OCI-LY7 (cell line): ENCODE measurements at regions not wholly inside any gene's neighbourhood (a gene's known extent, or its start where the extent isn't known, plus 50 kb on each side); places are given as distances from the start of the nearest gene placed in this dataset.

Experiments used
- BruUV-seq: library from RNA; stranded (reverse); fragments of 400-500 nt; replicated peaks from 2 replicates; lab custom pipeline; 2021; lab: Mats Ljungman, UMichigan
- CTCF ChIA-PET: fragments of 300-600 bp; sonication (Branson Sonifier 250); formaldehyde crosslinking; loops from one replicate; lab custom pipeline; 2022; ENCODE audit warnings: antibody characterized with exemption; ENCODE audit not compliant: unreplicated experiment; lab: Charles Lee
- POLR2A ChIA-PET: fragments of 300-600 bp; sonication (Branson Sonifier 250); formaldehyde crosslinking; loops from one replicate; lab custom pipeline; 2022; ENCODE audit warnings: antibody characterized with exemption; lab: Charles Lee
- DNase-seq: peaks from one replicate; pipeline ENCODE4 v3.0.0-alpha.2; 2015; ENCODE audit warnings: low spot score
- H2AFZ ChIP-seq: fragments of 200-600 bp; sonication (generic), shearing (Covaris generic); 2 replicates; pipeline ENCODE4 v1.6.1; 2014; ENCODE audit warnings: mild to moderate bottlenecking, antibody characterized with exemption, low read length, moderate library complexity
- H3K27ac ChIP-seq: fragments of 200-600 bp; sonication (generic); 2 replicates; pipeline ENCODE4 v1.5.1; 2014; ENCODE audit warnings: mixed run types, low read depth, mild to moderate bottlenecking, moderate library complexity, low read length, inconsistent platforms; ENCODE audit not compliant: poor library complexity, severe bottlenecking
- H3K36me3 ChIP-seq: fragments of 200-600 bp; sonication (generic); 2 replicates; pipeline ENCODE4 v1.6.1; 2014; ENCODE audit warnings: mild to moderate bottlenecking, antibody characterized with exemption, low read length, moderate library complexity, mixed read lengths; ENCODE audit not compliant: insufficient read depth
- H3K4me1 ChIP-seq: fragments of 200-600 bp; sonication (generic); 2 replicates; pipeline ENCODE4 v1.5.1; 2014; ENCODE audit warnings: mild to moderate bottlenecking, low read length; ENCODE audit not compliant: insufficient read depth, poor library complexity, severe bottlenecking
- H3K4me2 ChIP-seq: fragments of 200-600 bp; sonication (generic); 2 replicates; pipeline ENCODE4 v1.6.1; 2014; ENCODE audit warnings: mild to moderate bottlenecking, low read length
- H3K4me3 ChIP-seq: fragments of 200-600 bp; sonication (generic); 2 replicates; pipeline ENCODE4 v1.5.1; 2014; ENCODE audit warnings: mild to moderate bottlenecking, low read depth, low read length; ENCODE audit not compliant: poor library complexity, severe bottlenecking
- H3K79me2 ChIP-seq: fragments of 200-600 bp; sonication (generic); 2 replicates; pipeline ENCODE4 v1.6.1; 2016; ENCODE audit warnings: low read depth, mild to moderate bottlenecking, low read length, moderate library complexity, mixed read lengths; ENCODE audit not compliant: insufficient read depth
- H3K9me2 ChIP-seq: fragments of 200-600 bp; sonication (generic); 2 replicates; pipeline ENCODE4 v1.6.1; 2016; ENCODE audit warnings: mild to moderate bottlenecking, low read length, mixed read lengths; ENCODE audit not compliant: insufficient read depth
- H3K9me3 ChIP-seq: fragments of 200-600 bp; sonication (generic); 2 replicates; pipeline ENCODE4 v1.6.1; 2014; ENCODE audit warnings: mild to moderate bottlenecking, mixed run types, low read length, mixed read lengths
- H4K20me1 ChIP-seq: fragments of 200-600 bp; sonication (generic); 2 replicates; pipeline ENCODE4 v1.6.1; 2014; ENCODE audit warnings: mild to moderate bottlenecking, antibody characterized with exemption, low read length, moderate library complexity, mixed read lengths; ENCODE audit not compliant: insufficient read depth
- EZH2phosphoT487 ChIP-seq: fragments of 200-600 bp; sonication (generic); IDR thresholded peaks from 2 replicates; pipeline ENCODE4 v1.6.1; 2018; ENCODE audit warnings: low read depth, borderline replicate concordance, mild to moderate bottlenecking, mixed run types, antibody characterized with exemption, low read length, moderate library complexity, mixed read lengths
- intact Hi-C: fragments of 100-400 bp; cut with micrococcal nuclease; formaldehyde crosslinking; loops from one replicate; pipeline ENCODE4 v1.10.0; 2022; ENCODE audit not compliant: unreplicated experiment
- TF ChIP-seq, protein P1 (sequence below): fragments of 200-600 bp; sonication (generic); conservative IDR thresholded peaks from 2 replicates; pipeline ENCODE4 v1.5.1; 2014; ENCODE audit warnings: mild to moderate bottlenecking, antibody characterized with exemption, low read length, moderate library complexity, mixed read lengths

DNA sequence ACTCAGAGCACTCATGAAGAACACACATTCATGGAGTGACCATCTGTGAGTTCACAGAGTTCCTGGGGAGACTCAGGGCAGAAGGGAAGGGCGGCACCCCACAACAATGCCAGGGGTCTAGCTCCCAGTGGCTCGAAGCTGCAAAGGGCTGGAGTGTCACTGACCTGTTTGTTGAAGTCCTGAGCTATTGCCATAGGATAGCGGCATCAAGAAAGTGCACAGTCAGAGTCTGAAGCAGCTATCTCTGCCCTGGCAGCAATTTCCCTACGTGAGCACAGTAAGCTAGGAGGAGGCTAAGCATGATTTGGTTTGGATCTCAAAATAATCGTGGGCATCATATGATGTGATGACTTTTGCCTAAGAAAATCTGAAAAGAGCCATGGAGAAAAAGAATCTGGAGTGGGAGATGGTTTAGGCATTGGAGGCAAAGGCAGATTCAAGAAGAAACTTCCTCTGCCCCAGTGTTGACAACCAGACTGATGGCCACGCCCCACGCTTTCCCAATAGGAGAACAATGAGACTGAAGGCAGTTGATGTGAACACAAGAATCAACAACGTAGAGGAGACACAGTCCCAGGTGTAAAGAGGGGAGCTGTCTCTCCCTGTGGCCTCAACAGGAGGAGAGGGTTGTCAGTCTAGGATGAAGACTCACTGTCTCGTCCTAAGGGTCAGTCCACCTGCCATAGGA, 100.0 kb upstream of the SLC25A33 start:
- CTCF ChIA-PET: no interaction called here
- BruUV-seq: no TSS peak
- intact Hi-C loops: no loop called here
- Histone ChIP-seq H2AFZ (no peak overlapping the region), H3K9me3 (no peaks in the 10 kb centered on the region), H3K4me1 (peaks cover 8% of the 10 kb centered on the region), H3K79me2 (no peaks in the 10 kb centered on the region), H3K9me2 (no peaks in the 10 kb centered on the region), H3K27ac (no peak overlapping the region), H3K4me2 (no peak overlapping the region), H3K4me3 (no peak overlapping the region), H4K20me1 (no peaks in the 10 kb centered on the region), H3K36me3 (no peaks in the 10 kb centered on the region)
- DNase-seq: no peak
- no peak for TF ChIP-seq EZH2phosphoT487
- TF ChIP-seq, protein P1, sequence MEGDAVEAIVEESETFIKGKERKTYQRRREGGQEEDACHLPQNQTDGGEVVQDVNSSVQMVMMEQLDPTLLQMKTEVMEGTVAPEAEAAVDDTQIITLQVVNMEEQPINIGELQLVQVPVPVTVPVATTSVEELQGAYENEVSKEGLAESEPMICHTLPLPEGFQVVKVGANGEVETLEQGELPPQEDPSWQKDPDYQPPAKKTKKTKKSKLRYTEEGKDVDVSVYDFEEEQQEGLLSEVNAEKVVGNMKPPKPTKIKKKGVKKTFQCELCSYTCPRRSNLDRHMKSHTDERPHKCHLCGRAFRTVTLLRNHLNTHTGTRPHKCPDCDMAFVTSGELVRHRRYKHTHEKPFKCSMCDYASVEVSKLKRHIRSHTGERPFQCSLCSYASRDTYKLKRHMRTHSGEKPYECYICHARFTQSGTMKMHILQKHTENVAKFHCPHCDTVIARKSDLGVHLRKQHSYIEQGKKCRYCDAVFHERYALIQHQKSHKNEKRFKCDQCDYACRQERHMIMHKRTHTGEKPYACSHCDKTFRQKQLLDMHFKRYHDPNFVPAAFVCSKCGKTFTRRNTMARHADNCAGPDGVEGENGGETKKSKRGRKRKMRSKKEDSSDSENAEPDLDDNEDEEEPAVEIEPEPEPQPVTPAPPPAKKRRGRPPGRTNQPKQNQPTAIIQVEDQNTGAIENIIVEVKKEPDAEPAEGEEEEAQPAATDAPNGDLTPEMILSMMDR: no peak
- POLR2A ChIA-PET: no interaction called here

DNA sequence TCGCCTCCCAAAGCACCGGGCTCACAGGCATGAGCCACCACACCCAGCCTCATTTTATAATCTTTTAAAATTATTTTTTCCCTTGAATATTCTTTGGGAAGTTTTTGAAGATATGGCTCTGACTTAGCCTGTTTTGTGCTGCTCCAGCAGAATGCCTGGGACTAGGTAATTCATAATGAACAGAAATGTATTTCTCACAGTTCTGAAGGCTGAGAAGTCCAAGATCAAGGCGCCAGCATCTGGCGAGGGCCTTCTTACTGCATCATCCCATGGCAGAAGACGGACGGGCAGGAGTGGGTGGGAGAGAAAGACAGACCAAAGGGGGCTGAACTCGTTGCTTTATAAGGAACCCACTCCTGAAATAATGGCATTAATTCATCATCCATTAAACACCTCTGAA, 99.0 kb upstream of the SLC25A33 start:
- DNase-seq: no peak
- no TSS peak for BruUV-seq
- no peak for TF ChIP-seq EZH2phosphoT487
- TF ChIP-seq, protein P1: no peak
- no peaks in the 10 kb centered on the region for H4K20me1 ChIP-seq
- no peaks in the 10 kb centered on the region for H3K36me3 ChIP-seq
- H3K27ac ChIP-seq: no peak overlapping the region
- H3K79me2 ChIP-seq: no peaks in the 10 kb centered on the region
- intact Hi-C loops: no loop called here
- no peaks in the 10 kb centered on the region for H3K9me2 ChIP-seq
- H3K9me3 ChIP-seq: no peaks in the 10 kb centered on the region
- CTCF ChIA-PET: no interaction called here
- no peak overlapping the region for H2AFZ ChIP-seq
- H3K4me3 ChIP-seq: no peak overlapping the region
- peaks cover 8% of the 10 kb centered on the region for H3K4me1 ChIP-seq
- POLR2A ChIA-PET: no interaction called here
- no peak overlapping the region for H3K4me2 ChIP-seq

DNA sequence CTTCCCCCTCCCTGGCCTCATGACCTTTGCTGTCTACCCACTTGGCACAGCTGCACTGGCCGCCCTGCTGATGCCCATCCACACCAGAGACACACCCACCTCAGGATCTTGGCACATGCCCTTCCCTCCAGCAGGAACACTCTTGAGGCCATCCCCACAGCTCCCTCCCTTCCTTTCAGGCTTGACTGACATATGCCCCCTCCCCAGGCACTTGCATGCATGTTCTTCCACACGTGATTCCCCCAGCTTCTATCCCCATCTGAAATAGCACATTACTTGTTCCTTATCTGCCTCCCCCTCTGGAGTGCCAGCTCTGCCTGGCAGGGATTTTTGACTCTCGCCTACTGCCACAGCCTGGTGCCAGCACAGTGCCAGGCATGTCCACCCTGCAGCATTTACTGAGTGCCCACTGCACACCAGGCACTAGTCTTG, 98.5 kb upstream of the SLC25A33 start:
- Histone ChIP-seq H3K9me3 (no peaks in the 10 kb centered on the region), H3K4me2 (no peak overlapping the region), H3K36me3 (no peaks in the 10 kb centered on the region), H3K27ac (no peak overlapping the region), H3K9me2 (no peaks in the 10 kb centered on the region), H3K79me2 (no peaks in the 10 kb centered on the region), H3K4me3 (no peak overlapping the region), H3K4me1 (peaks cover 8% of the 10 kb centered on the region), H2AFZ (no peak overlapping the region), H4K20me1 (no peaks in the 10 kb centered on the region)
- ChIA-PET CTCF (no interaction called here), POLR2A (interaction anchor here (0.6 kb wide), 1 partner anchor 34 kb away, joined by 6 read pairs; no protein-coding TSS in a partner anchor)
- no TSS peak for BruUV-seq
- no peak for TF ChIP-seq EZH2phosphoT487
- intact Hi-C loops: no loop called here
- no peak for DNase-seq
